H9 (cell line): ENCODE measurements at regions not wholly inside any gene's neighbourhood (a gene's known extent, or its start where the extent isn't known, plus 50 kb on each side); places are given as distances from the start of the nearest gene placed in this dataset.
A peak's percentile ranks its signal among the peaks of the same experiment; 100 is the strongest.

Experiments used
- DNase-seq: peaks from one replicate; pipeline ENCODE4 v3.0.0-alpha.2; 2017
- H2AFZ ChIP-seq: one replicate; pipeline ENCODE4 v1.6.1; 2013; ENCODE audit warnings: mild to moderate bottlenecking, low read length, control low read depth, moderate library complexity
- H2AK5ac ChIP-seq: 2 replicates; pipeline ENCODE4 v1.6.1; 2013; ENCODE audit warnings: low read length, control low read depth, mixed read lengths; ENCODE audit not compliant: insufficient read length
- H2BK120ac ChIP-seq: one replicate; pipeline ENCODE4 v1.6.1; 2013; ENCODE audit warnings: low read depth, mild to moderate bottlenecking, low read length, control low read depth, inconsistent platforms; ENCODE audit not compliant: poor library complexity, severe bottlenecking
- H2BK12ac ChIP-seq: 2 replicates; pipeline ENCODE4 v1.6.1; 2013; ENCODE audit warnings: low read length, control low read depth, mixed read lengths, low read depth; ENCODE audit not compliant: insufficient read length
- H2BK15ac ChIP-seq: 2 replicates; pipeline ENCODE4 v1.6.1; 2013; ENCODE audit warnings: low read depth, low read length, control low read depth
- H2BK20ac ChIP-seq: one replicate; pipeline ENCODE4 v1.6.1; 2013; ENCODE audit warnings: low read depth, mild to moderate bottlenecking, low read length, control low read depth, inconsistent platforms; ENCODE audit not compliant: poor library complexity, severe bottlenecking
- H2BK5ac ChIP-seq: 2 replicates; pipeline ENCODE4 v1.6.1; 2013; ENCODE audit warnings: low read length, control low read depth, mixed read lengths; ENCODE audit not compliant: insufficient read length
- H3K14ac ChIP-seq: 2 replicates; pipeline ENCODE4 v1.6.1; 2013; ENCODE audit warnings: low read length, control low read depth; ENCODE audit not compliant: insufficient read depth
- H3K18ac ChIP-seq: 2 replicates; pipeline ENCODE4 v1.6.1; 2013; ENCODE audit warnings: low read depth, mild to moderate bottlenecking, mixed read lengths, low read length, control low read depth; ENCODE audit not compliant: insufficient read length
- H3K23ac ChIP-seq: 2 replicates; pipeline ENCODE4 v1.6.1; 2013; ENCODE audit warnings: low read length, control low read depth, mixed read lengths, low read depth; ENCODE audit not compliant: insufficient read length
- H3K23me2 ChIP-seq: 2 replicates; pipeline ENCODE4 v1.6.1; 2013; ENCODE audit warnings: low read depth, mild to moderate bottlenecking, mixed read lengths, low read length, control low read depth; ENCODE audit not compliant: insufficient read length, poor library complexity, severe bottlenecking
- H3K27ac ChIP-seq: 2 replicates; pipeline ENCODE4 v1.5.1; 2013; ENCODE audit warnings: low read length, control low read depth, mixed read lengths, low read depth; ENCODE audit not compliant: insufficient read length
- H3K27me3 ChIP-seq: 2 replicates; pipeline ENCODE4 v1.6.1; 2013; ENCODE audit warnings: low read length, control low read depth, inconsistent platforms; ENCODE audit not compliant: insufficient read depth
- H3K4ac ChIP-seq: 2 replicates; pipeline ENCODE4 v1.6.1; 2013; ENCODE audit warnings: low read depth, mild to moderate bottlenecking, control low read depth, inconsistent platforms, low read length, moderate library complexity
- H3K4me1 ChIP-seq: 2 replicates; pipeline ENCODE4 v1.6.1; 2013; ENCODE audit warnings: low read length, control low read depth, inconsistent platforms; ENCODE audit not compliant: insufficient read depth
- H3K4me2 ChIP-seq: 2 replicates; pipeline ENCODE4 v1.6.1; 2013; ENCODE audit warnings: low read length, control low read depth, mixed read lengths; ENCODE audit not compliant: insufficient read length, insufficient read depth
- H3K56ac ChIP-seq: 2 replicates; pipeline ENCODE4 v1.6.1; 2013; ENCODE audit warnings: low read depth, mild to moderate bottlenecking, mixed read lengths, low read length, control low read depth; ENCODE audit not compliant: insufficient read length
- H3K79me1 ChIP-seq: 2 replicates; pipeline ENCODE4 v1.6.1; 2013; ENCODE audit warnings: low read depth, mild to moderate bottlenecking, moderate library complexity, low read length, control low read depth, inconsistent platforms; ENCODE audit not compliant: insufficient read depth, poor library complexity, severe bottlenecking
- H3K79me2 ChIP-seq: 2 replicates; pipeline ENCODE4 v1.6.1; 2013; ENCODE audit warnings: low read length, control low read depth, inconsistent platforms; ENCODE audit not compliant: insufficient read depth
- H3K9ac ChIP-seq: 2 replicates; pipeline ENCODE4 v1.6.1; 2013; ENCODE audit warnings: low read length, control low read depth, mixed read lengths; ENCODE audit not compliant: insufficient read length; ENCODE audit errors: extremely low read depth
- H3K9me3 ChIP-seq: one replicate; pipeline ENCODE4 v1.6.1; 2013; ENCODE audit warnings: low read depth, low read length, inconsistent platforms; ENCODE audit not compliant: control insufficient read depth
- H3T11ph ChIP-seq: one replicate; pipeline ENCODE4 v1.6.1; 2013; ENCODE audit warnings: mild to moderate bottlenecking, low read length, control low read depth, inconsistent platforms
- H4K20me1 ChIP-seq: one replicate; pipeline ENCODE4 v1.6.1; 2013; ENCODE audit not compliant: control insufficient read depth, insufficient read length, insufficient read depth
- H4K5ac ChIP-seq: 2 replicates; pipeline ENCODE4 v1.6.1; 2013; ENCODE audit warnings: low read depth, mild to moderate bottlenecking, mixed read lengths, low read length, control low read depth; ENCODE audit not compliant: insufficient read length
- H4K8ac ChIP-seq: replicated peaks from 2 replicates; pipeline ENCODE4 v1.6.1; 2013; ENCODE audit warnings: low read length, control low read depth, mixed read lengths, low read depth; ENCODE audit not compliant: insufficient read length
- H4K91ac ChIP-seq: 2 replicates; pipeline ENCODE4 v1.6.1; 2013; ENCODE audit warnings: low read depth, mild to moderate bottlenecking, moderate library complexity, mixed read lengths, low read length, control low read depth; ENCODE audit not compliant: insufficient read length
- H3K27ac Mint-ChIP-seq, 3 experiments: 2 replicates in 2 of 3; 3 replicates in 1 of 3; pipeline ENCODE4 v1.8.0; 2020 to 2021; ENCODE audit warnings: mixed read lengths in 3 of 3, mild to moderate bottlenecking in 1 of 3, moderate library complexity in 1 of 3
- H3K27me3 Mint-ChIP-seq: 2 replicates; pipeline ENCODE4 v1.8.0; 2021; ENCODE audit warnings: low read depth, mild to moderate bottlenecking, moderate library complexity, mixed read lengths
- H3K36me3 Mint-ChIP-seq, 3 experiments: 2 replicates in 2 of 3; 3 replicates in 1 of 3; pipeline ENCODE4 v1.8.0; 2020 to 2021; ENCODE audit warnings: low read depth in 3 of 3, mixed read lengths in 3 of 3; ENCODE audit not compliant: insufficient read depth in 1 of 3
- H3K4me1 Mint-ChIP-seq, 2 experiments: 2 replicates each; pipeline ENCODE4 v1.8.0; 2020; ENCODE audit warnings: mixed read lengths in 2 of 2
- H3K4me3 Mint-ChIP-seq, 2 experiments: 2 replicates in 1 of 2; 3 replicates in 1 of 2; pipeline ENCODE4 v1.8.0; 2020 to 2021; ENCODE audit warnings: mild to moderate bottlenecking in 2 of 2, mixed read lengths in 2 of 2, moderate library complexity in 1 of 2
- H3K9me3 Mint-ChIP-seq, 2 experiments: 2 replicates in 1 of 2; 3 replicates in 1 of 2; pipeline ENCODE4 v1.8.0; 2020; ENCODE audit warnings: mild to moderate bottlenecking in 2 of 2, mixed read lengths in 2 of 2, moderate library complexity in 1 of 2
- WGBS: extraction: QIAGEN DNeasy Blood & Tissue Kit; methylation state at CpG from one replicate; pipeline ENCODE4 v1.1.7; 2013; ENCODE audit warnings: missing lambda C conversion rate, low lambda C conversion rate, mixed read lengths; ENCODE audit not compliant: insufficient read length; ENCODE audit errors: extremely low coverage; 5-methylcytosine and 5-hydroxymethylcytosine counted together
- TF ChIP-seq, protein P1 (sequence below): fragments of 200-600 bp; sonication (generic); conservative IDR thresholded peaks from 3 replicates; pipeline ENCODE4 v1.8.0; 2021; ENCODE audit warnings: antibody characterized with exemption, mild to moderate bottlenecking

DNA sequence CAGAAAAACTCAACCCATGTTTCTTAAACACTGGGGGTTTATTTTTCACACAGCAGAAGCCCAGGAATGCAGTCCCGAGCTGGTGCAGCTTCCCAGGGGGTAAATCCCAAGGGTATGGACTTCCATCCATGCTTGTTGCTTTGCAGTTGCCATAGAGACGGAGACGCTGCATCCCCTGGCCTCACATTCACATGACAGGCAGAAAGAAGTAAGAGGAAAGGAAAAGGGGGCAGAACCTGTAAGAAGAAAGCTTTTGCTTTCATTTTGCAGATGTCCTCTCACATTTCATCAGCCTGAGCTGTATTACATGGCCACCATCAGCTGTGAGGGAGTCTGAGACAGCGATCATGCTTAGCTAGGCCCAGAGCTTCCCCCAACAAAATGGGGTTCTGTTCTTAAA is 321.0 kb downstream of the AGTPBP1 start:
- H3K27ac ChIP-seq = no peak overlapping the region
- no peak overlapping the region for H3K9ac ChIP-seq
- H3K4me1 Mint-ChIP-seq = peaks cover 9 to 10% of the 10 kb centered on the region in 2 experiments
- no peak overlapping the region; the same call in 1 of the 2 replicates for H3K4ac ChIP-seq
- H3K4me2 ChIP-seq = no peak overlapping the region
- H3K9me3 Mint-ChIP-seq = peaks cover 2 to 4% of the 10 kb centered on the region in 2 experiments; a peak in 2 of 5 replicates
- H3K27me3 ChIP-seq = no peaks in the 10 kb centered on the region
- H4K8ac ChIP-seq = no peak overlapping the region
- H3K23me2 ChIP-seq = no peaks in the 10 kb centered on the region
- H2AFZ ChIP-seq = no peak overlapping the region
- H4K91ac ChIP-seq = no peak overlapping the region
- no peaks in the 10 kb centered on the region for H3K79me1 ChIP-seq
- no peak overlapping the region for H2BK5ac ChIP-seq
- no peak overlapping the region for H3K4me3 Mint-ChIP-seq
- H2BK20ac ChIP-seq = no peak overlapping the region
- H3K18ac ChIP-seq = no peak overlapping the region
- H3K27ac Mint-ChIP-seq = peak overlapping the region; percentile 41 to 49 (median 41); a peak in 2 of 7 replicates
- peak; percentile 70 for DNase-seq
- H2BK120ac ChIP-seq = no peak overlapping the region
- TF ChIP-seq, protein P1, sequence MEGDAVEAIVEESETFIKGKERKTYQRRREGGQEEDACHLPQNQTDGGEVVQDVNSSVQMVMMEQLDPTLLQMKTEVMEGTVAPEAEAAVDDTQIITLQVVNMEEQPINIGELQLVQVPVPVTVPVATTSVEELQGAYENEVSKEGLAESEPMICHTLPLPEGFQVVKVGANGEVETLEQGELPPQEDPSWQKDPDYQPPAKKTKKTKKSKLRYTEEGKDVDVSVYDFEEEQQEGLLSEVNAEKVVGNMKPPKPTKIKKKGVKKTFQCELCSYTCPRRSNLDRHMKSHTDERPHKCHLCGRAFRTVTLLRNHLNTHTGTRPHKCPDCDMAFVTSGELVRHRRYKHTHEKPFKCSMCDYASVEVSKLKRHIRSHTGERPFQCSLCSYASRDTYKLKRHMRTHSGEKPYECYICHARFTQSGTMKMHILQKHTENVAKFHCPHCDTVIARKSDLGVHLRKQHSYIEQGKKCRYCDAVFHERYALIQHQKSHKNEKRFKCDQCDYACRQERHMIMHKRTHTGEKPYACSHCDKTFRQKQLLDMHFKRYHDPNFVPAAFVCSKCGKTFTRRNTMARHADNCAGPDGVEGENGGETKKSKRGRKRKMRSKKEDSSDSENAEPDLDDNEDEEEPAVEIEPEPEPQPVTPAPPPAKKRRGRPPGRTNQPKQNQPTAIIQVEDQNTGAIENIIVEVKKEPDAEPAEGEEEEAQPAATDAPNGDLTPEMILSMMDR = no peak
- no peak overlapping the region for H3K56ac ChIP-seq
- no peaks in the 10 kb centered on the region for H3K79me2 ChIP-seq
- no peaks in the 10 kb centered on the region for H4K20me1 ChIP-seq
- H3K9me3 ChIP-seq = no peaks in the 10 kb centered on the region
- WGBS = no CpG with 5 or more reads among the region's 4 CpGs
- no peaks in the 10 kb centered on the region for H3K4me1 ChIP-seq
- no peak overlapping the region for H2AK5ac ChIP-seq
- H3K23ac ChIP-seq = no peak overlapping the region
- H3K36me3 Mint-ChIP-seq = peaks cover 0 to 4% (median 0%) of the 10 kb centered on the region in 3 experiments; a peak in 2 of 7 replicates
- no peaks in the 10 kb centered on the region; the same call in none of the 2 replicates for H3K27me3 Mint-ChIP-seq
- H2BK15ac ChIP-seq = no peak overlapping the region
- no peak overlapping the region for H4K5ac ChIP-seq
- H2BK12ac ChIP-seq = no peak overlapping the region
- no peak overlapping the region for H3K14ac ChIP-seq
- H3T11ph ChIP-seq = no peak overlapping the region
